ENCODE measurements at regions not wholly inside any gene's neighbourhood (a gene's known extent, or its start where the extent isn't known, plus 50 kb on each side); places are given as distances from the start of the nearest gene placed in this dataset.

GRCh38 chr13:99847318-99847750 is 124.2 kb downstream of the ZIC5 start:
- POLR2A ChIA-PET = no interaction called here
- Mint-ChIP-seq H3K4me3 (ENCODE audit: unreplicated experiment) (no peak overlapping the region), H3K9me3 (ENCODE audit: unreplicated experiment) (no peaks in the 10 kb centered on the region), H3K4me1 (ENCODE audit: low read depth, unreplicated experiment) (no peaks in the 10 kb centered on the region), H3K36me3 (ENCODE audit: insufficient read depth, unreplicated experiment) (no peaks in the 10 kb centered on the region), H3K27me3 (ENCODE audit: insufficient read depth, unreplicated experiment) (peaks cover 19% of the 10 kb centered on the region), H3K27ac (ENCODE audit: unreplicated experiment) (no peak overlapping the region)
- no peak for DNase-seq
- H3K4me3 ChIP-seq (ENCODE audit: low read depth, low read length) = no peak overlapping the region
- H3K36me3 ChIP-seq (ENCODE audit: control insufficient read depth, insufficient read depth, low read length) = no peaks in the 10 kb centered on the region
- H3K27me3 ChIP-seq (replicated peaks; ENCODE audit: control insufficient read depth, insufficient read depth, low read length) = no peaks in the 10 kb centered on the region
- TF ChIP-seq CTCF (IDR thresholded peaks at IDR 0.05; ENCODE audit: insufficient read depth in 1 of 2, low read depth in 1 of 2, low read length in 1 of 2, severe bottlenecking in 1 of 2, unreplicated experiment in 1 of 2) = no peak
- no peaks in the 10 kb centered on the region for H3K4me1 ChIP-seq
- BruUV-seq (replicated peaks) = no TSS peak
- intact Hi-C loops (cut with micrococcal nuclease; ENCODE audit: unreplicated experiment) = no loop called here
- H3K9me3 ChIP-seq = no peaks in the 10 kb centered on the region
- CTCF ChIA-PET = no interaction called here

GRCh38 chr13:99845161-99845874 is 126.2 kb downstream of the ZIC5 start:
- BruUV-seq (replicated peaks) = no TSS peak
- Mint-ChIP-seq H3K36me3 (ENCODE audit: insufficient read depth, unreplicated experiment) (no peaks in the 10 kb centered on the region), H3K9me3 (ENCODE audit: unreplicated experiment) (no peaks in the 10 kb centered on the region), H3K4me1 (ENCODE audit: low read depth, unreplicated experiment) (no peaks in the 10 kb centered on the region), H3K4me3 (ENCODE audit: unreplicated experiment) (no peak overlapping the region), H3K27me3 (ENCODE audit: insufficient read depth, unreplicated experiment) (peaks cover 19% of the 10 kb centered on the region), H3K27ac (ENCODE audit: unreplicated experiment) (no peak overlapping the region)
- H3K4me3 ChIP-seq (ENCODE audit: low read depth, low read length) = no peak overlapping the region
- H3K4me1 ChIP-seq = no peaks in the 10 kb centered on the region
- H3K36me3 ChIP-seq (ENCODE audit: control insufficient read depth, insufficient read depth, low read length) = no peaks in the 10 kb centered on the region
- intact Hi-C loops (cut with micrococcal nuclease; ENCODE audit: unreplicated experiment) = no loop called here
- H3K27me3 ChIP-seq (replicated peaks; ENCODE audit: control insufficient read depth, insufficient read depth, low read length) = no peaks in the 10 kb centered on the region; the same call in 1 of the 2 replicates
- ChIA-PET POLR2A (no interaction called here), CTCF (no interaction called here)
- H3K9me3 ChIP-seq = no peaks in the 10 kb centered on the region
- DNase-seq = no peak
- no peak for TF ChIP-seq CTCF (IDR thresholded peaks at IDR 0.05; ENCODE audit: insufficient read depth in 1 of 2, low read depth in 1 of 2, low read length in 1 of 2, severe bottlenecking in 1 of 2, unreplicated experiment in 1 of 2)

- peaks cover 23% of the 10 kb centered on the region for H3K27me3 Mint-ChIP-seq (ENCODE audit: insufficient read depth, unreplicated experiment)
- no peaks in the 10 kb centered on the region for H3K36me3 Mint-ChIP-seq (ENCODE audit: insufficient read depth, unreplicated experiment)
- Histone ChIP-seq H3K36me3 (ENCODE audit: control insufficient read depth, insufficient read depth, low read length) (no peaks in the 10 kb centered on the region), H3K4me1 (no peaks in the 10 kb centered on the region), H3K4me3 (ENCODE audit: low read depth, low read length) (no peak overlapping the region), H3K27me3 (replicated peaks; ENCODE audit: control insufficient read depth, insufficient read depth, low read length) (no peaks in the 10 kb centered on the region; the same call in 1 of the 2 replicates), H3K9me3 (no peaks in the 10 kb centered on the region)
- ChIA-PET POLR2A (no interaction called here), CTCF (no interaction called here)
- intact Hi-C loops (cut with micrococcal nuclease; ENCODE audit: unreplicated experiment) = no loop called here
- BruUV-seq (replicated peaks) = no TSS peak
- no peak overlapping the region for H3K27ac Mint-ChIP-seq (ENCODE audit: unreplicated experiment)
- no peak for TF ChIP-seq CTCF (IDR thresholded peaks at IDR 0.05; ENCODE audit: insufficient read depth in 1 of 2, low read depth in 1 of 2, low read length in 1 of 2, severe bottlenecking in 1 of 2, unreplicated experiment in 1 of 2)
- no peak overlapping the region for H3K4me3 Mint-ChIP-seq (ENCODE audit: unreplicated experiment)
- H3K9me3 Mint-ChIP-seq (ENCODE audit: unreplicated experiment) = no peaks in the 10 kb centered on the region
- DNase-seq = no peak
- H3K4me1 Mint-ChIP-seq (ENCODE audit: low read depth, unreplicated experiment) = no peaks in the 10 kb centered on the region
Observed at GRCh38 chr13:99844421-99844820, 127.1 kb downstream of the ZIC5 start.
